BJ (cell line): ENCODE measurements at regions not wholly inside any gene's neighbourhood (a gene's known extent, or its start where the extent isn't known, plus 50 kb on each side); places are given as distances from the start of the nearest gene placed in this dataset.

ENCODE experiments used
- CTCF ChIA-PET: fragments of 350-600 bp; formaldehyde crosslinking; extraction: SDS; loops from one replicate; lab custom pipeline; 2021; ENCODE audit warnings: antibody characterized with exemption, inconsistent platforms; lab: Yijun Ruan, JAX
- POLR2A ChIA-PET: fragments of 300-600 bp; sonication (Branson Sonifier 250); formaldehyde crosslinking; extraction: SDS; loops from one replicate; lab custom pipeline; 2021; ENCODE audit warnings: antibody characterized with exemption; lab: Charles Lee
- DNase-seq: peaks from one replicate; pipeline ENCODE4 v3.0.0-alpha.2; 2011; ENCODE audit warnings: low read depth
- H3K27me3 ChIP-seq: 2 replicates; pipeline ENCODE4 v1.6.0; 2011; ENCODE audit warnings: low read length; ENCODE audit not compliant: control insufficient read depth, insufficient read depth
- H3K36me3 ChIP-seq: 2 replicates; pipeline ENCODE4 v1.5.1; 2011; ENCODE audit warnings: low read length; ENCODE audit not compliant: control insufficient read depth, insufficient read depth
- H3K4me3 ChIP-seq: 2 replicates; pipeline ENCODE4 v1.5.1; 2011; ENCODE audit warnings: low read depth, mild to moderate bottlenecking, control low read depth, low read length
- CTCF ChIP-seq: IDR thresholded peaks from 2 replicates; pipeline ENCODE4 v1.5.1; 2011; ENCODE audit warnings: low read depth, mild to moderate bottlenecking, control low read depth, inconsistent platforms, low read length, moderate library complexity; ENCODE audit not compliant: insufficient read depth

- Histone ChIP-seq H3K36me3 (no peaks in the 10 kb centered on the region), H3K27me3 (no peaks in the 10 kb centered on the region; the same call in 1 of the 2 replicates), H3K4me3 (no peak overlapping the region)
- DNase-seq, result no peak
- CTCF ChIA-PET, result no interaction called here
- POLR2A ChIA-PET, result no interaction called here
- TF ChIP-seq CTCF, result no peak
Observed at GRCh38 chr15:99921101-99921500, 187.9 kb upstream of the LYSMD4 start.

- no peak for TF ChIP-seq CTCF
- Histone ChIP-seq H3K4me3 (no peak overlapping the region), H3K36me3 (no peaks in the 10 kb centered on the region), H3K27me3 (no peaks in the 10 kb centered on the region)
- ChIA-PET CTCF (no interaction called here), POLR2A (no interaction called here)
- no peak for DNase-seq
Observed at GRCh38 chr15:99918072-99918471, 184.8 kb upstream of the LYSMD4 start.

DNA sequence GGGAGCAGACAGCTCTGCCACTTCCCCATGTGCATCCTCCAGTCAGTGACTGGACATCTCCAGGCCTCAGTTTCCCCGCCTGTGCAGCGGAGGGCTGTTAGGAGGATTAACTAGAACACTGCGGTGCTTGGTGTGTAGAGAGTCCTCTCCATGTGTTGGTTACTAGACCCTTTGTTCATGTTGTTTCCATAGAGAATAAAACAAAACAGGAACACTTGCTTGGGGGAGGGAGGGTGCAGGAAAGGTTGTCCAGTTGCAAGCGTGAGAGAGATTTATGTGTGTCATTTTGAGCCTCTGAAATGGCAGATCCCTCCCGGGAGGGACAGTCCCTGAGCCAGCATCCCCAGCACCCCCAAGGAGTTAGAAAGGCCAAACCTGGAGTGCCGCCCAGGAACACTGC, 184.0 kb upstream of the LYSMD4 start:
- no peaks in the 10 kb centered on the region for H3K36me3 ChIP-seq
- no peaks in the 10 kb centered on the region for H3K27me3 ChIP-seq
- H3K4me3 ChIP-seq, result no peak overlapping the region
- POLR2A ChIA-PET, result no interaction called here
- TF ChIP-seq CTCF, result no peak
- CTCF ChIA-PET, result no interaction called here
- DNase-seq, result no peak

- no peak for DNase-seq
- no peak for TF ChIP-seq CTCF
- ChIA-PET CTCF (no interaction called here), POLR2A (no interaction called here)
- no peaks in the 10 kb centered on the region for H3K36me3 ChIP-seq
- H3K4me3 ChIP-seq, result no peak overlapping the region
- no peaks in the 10 kb centered on the region for H3K27me3 ChIP-seq
Observed at GRCh38 chr15:99916668-99917223, 183.5 kb upstream of the LYSMD4 start.

GRCh38 chr15:99914723-99915122, 181.5 kb upstream of the LYSMD4 start:
- no peak for TF ChIP-seq CTCF
- Histone ChIP-seq H3K36me3 (no peaks in the 10 kb centered on the region), H3K27me3 (no peaks in the 10 kb centered on the region), H3K4me3 (no peak overlapping the region)
- POLR2A ChIA-PET, result no interaction called here
- DNase-seq, result no peak
- CTCF ChIA-PET, result no interaction called here
